NCI-H510A (cell line): ENCODE measurements at regions not wholly inside any gene's neighbourhood (a gene's known extent, or its start where the extent isn't known, plus 50 kb on each side); places are given as distances from the start of the nearest gene placed in this dataset.
A peak's percentile ranks its signal among the peaks of the same experiment; 100 is the strongest.
"Not testable (repeated sequence)": the region's sequence is repeated elsewhere in the genome, so short reads cannot be mapped to it uniquely, and the experiment has no call there.

Experiments
- DNase-seq: peaks from one replicate; lab custom pipeline; 2025; lab: John Stamatoyannopoulos, UW

GRCh38 chr3:21894459-21895340 is 143.7 kb upstream of the ZNF385D start:
- no peak for DNase-seq

GRCh38 chr3:21898316-21898715 is 147.3 kb upstream of the ZNF385D start:
- DNase-seq: no peak

- no peak for DNase-seq
These were observed 150.5 kb upstream of the ZNF385D start for GRCh38 chr3:21901484-21901883.

- DNase-seq: no peak
These were observed 151.9 kb upstream of the ZNF385D start for GRCh38 chr3:21902956-21903355.

- no peak for DNase-seq
These were observed 158.1 kb upstream of the ZNF385D start for GRCh38 chr3:21909096-21909495.

GRCh38 chr3:21912711-21913110 is 161.7 kb upstream of the ZNF385D start:
- DNase-seq: no peak

GRCh38 chr3:21913791-21914190 is 162.8 kb upstream of the ZNF385D start:
- DNase-seq: no peak

- DNase-seq: no peak
These were observed 163.4 kb upstream of the ZNF385D start for GRCh38 chr3:21914451-21914850.

GRCh38 chr3:21919383-21919782 is 168.4 kb upstream of the ZNF385D start:
- DNase-seq: no peak

- no peak for DNase-seq
These were observed 169.4 kb upstream of the ZNF385D start for GRCh38 chr3:21920421-21920861.

GRCh38 chr3:21923156-21923555 is 172.1 kb upstream of the ZNF385D start:
- not testable (repeated sequence) for DNase-seq

GRCh38 chr3:21927261-21927660 is 176.3 kb upstream of the ZNF385D start:
- DNase-seq: no peak

GRCh38 chr3:21934591-21934990 is 183.6 kb upstream of the ZNF385D start:
- DNase-seq: no peak

- DNase-seq: no peak
These were observed 185.2 kb upstream of the ZNF385D start for GRCh38 chr3:21936207-21936606.

GRCh38 chr3:21938267-21938681 is 187.3 kb upstream of the ZNF385D start:
- no peak for DNase-seq

- peak; percentile 19 for DNase-seq
These were observed 191.3 kb upstream of the ZNF385D start for GRCh38 chr3:21942328-21942727.

- DNase-seq: no peak
These were observed 193.2 kb upstream of the ZNF385D start for GRCh38 chr3:21944251-21944650.

- DNase-seq: no peak
These were observed 201.8 kb upstream of the ZNF385D start for GRCh38 chr3:21952856-21953255.

GRCh38 chr3:21954709-21955108 is 203.7 kb upstream of the ZNF385D start:
- DNase-seq: no peak

GRCh38 chr3:21955406-21955805 is 204.4 kb upstream of the ZNF385D start:
- DNase-seq: no peak

GRCh38 chr3:21960033-21960432 is 209.0 kb upstream of the ZNF385D start:
- DNase-seq: no peak

GRCh38 chr3:21962456-21962855 is 211.4 kb upstream of the ZNF385D start:
- no peak for DNase-seq

- not testable (repeated sequence) for DNase-seq
These were observed 215.4 kb upstream of the ZNF385D start for GRCh38 chr3:21966457-21966856.

- DNase-seq: no peak
These were observed 228.7 kb upstream of the ZNF385D start for GRCh38 chr3:21979706-21980105.
